Sigmoid colon (tissue), 6 donors: ENCODE measurements at regions not wholly inside any gene's neighbourhood (a gene's known extent, or its start where the extent isn't known, plus 50 kb on each side); places are given as distances from the start of the nearest gene placed in this dataset.

Experiments
- DNase-seq: peaks from one replicate; pipeline ENCODE4 v3.0.0-alpha.2; 2019
- H3K27ac ChIP-seq, 4 donors: fragments of 200-600 bp; sonication (generic); one replicate each; pipeline ENCODE4 v1.5.1; 2016 to 2019; ENCODE audit warnings: mild to moderate bottlenecking in 1 of 4
- H3K27me3 ChIP-seq, 3 donors: fragments of 200-600 bp; sonication (generic); one replicate each; pipeline ENCODE4 v1.5.1; 2019; ENCODE audit warnings: mild to moderate bottlenecking in 1 of 3
- H3K36me3 ChIP-seq, 4 donors: fragments of 200-600 bp; sonication (generic); one replicate each; pipeline ENCODE4 v1.5.1; 2016 to 2019
- H3K4me1 ChIP-seq, 4 donors: fragments of 200-600 bp; sonication (generic); one replicate each; pipeline ENCODE4 v1.5.1; 2017 to 2019
- H3K4me3 ChIP-seq, 4 donors: fragments of 200-600 bp; sonication (generic); one replicate each; pipeline ENCODE4 v1.5.1; 2017 to 2019; ENCODE audit warnings: mild to moderate bottlenecking in 2 of 4, moderate library complexity in 1 of 4
- H3K9me3 ChIP-seq, 4 donors: fragments of 200-600 bp in 3 of 4; sonication (generic) in 3 of 4; one replicate each; pipeline versions ENCODE4 v1.5.1 to v1.6.1; 2013 to 2019
- EP300 ChIP-seq, 4 donors: sonication (generic); formaldehyde crosslinking; IDR thresholded peaks; one replicate each; pipeline ENCODE4 v1.6.1; 2017; ENCODE audit warnings: antibody characterized with exemption in 4 of 4
- POLR2A ChIP-seq, 2 donors: fragments of 450-650 bp; IDR thresholded peaks; one replicate each; pipeline ENCODE4 v1.6.1; 2016; ENCODE audit warnings: antibody characterized with exemption in 2 of 2, mild to moderate bottlenecking in 2 of 2, moderate library complexity in 2 of 2
- POLR2AphosphoS5 ChIP-seq, 4 donors: sonication (generic); formaldehyde crosslinking; IDR thresholded peaks; one replicate each; pipeline ENCODE4 v1.6.1; 2017; ENCODE audit warnings: antibody characterized with exemption in 4 of 4
- WGBS, 2 donors: extraction: QIAGEN DNeasy Blood & Tissue Kit; methylation state at CpG; one replicate each; pipeline ENCODE4 v1.1.7; 2013; 5-methylcytosine and 5-hydroxymethylcytosine counted together
- intact Hi-C: fragments of 100-400 bp; cut with DNase I; formaldehyde crosslinking; loops from one replicate; pipeline ENCODE4 v1.15.1; 2023
- TF ChIP-seq, protein P1 (sequence below), 4 experiments: fragments of 450-650 bp in 3 of 4; fragments of 200-600 bp in 1 of 4; IDR thresholded peaks; one replicate each; pipeline ENCODE4 v1.5.1; 2016 to 2019; ENCODE audit warnings: antibody characterized with exemption in 4 of 4, mild to moderate bottlenecking in 3 of 4, moderate library complexity in 2 of 4
- donor health status: healthy with polysubstance abuse.
- donor health status: healthy.

GRCh38 chr5:171714261-171714660 is 71.4 kb upstream of the SMIM23 start:
- no peaks in the 10 kb centered on the region for H3K27me3 ChIP-seq
- DNase-seq = no peak
- no peaks in the 10 kb centered on the region for H3K36me3 ChIP-seq
- no peaks in the 10 kb centered on the region for H3K4me1 ChIP-seq
- WGBS, 2 donors = 74 to 76% methylated on average over 2 of the region's 2 CpGs
- H3K9me3 ChIP-seq = peaks cover 0 to 3% (median under 1%) of the 10 kb centered on the region in 4 donors
- no peak overlapping the region for H3K27ac ChIP-seq
- intact Hi-C loops = no loop called here
- TF ChIP-seq POLR2A (IDR thresholded peaks at IDR 0.05) (no peak), EP300 (IDR thresholded peaks at IDR 0.05) (no peak), POLR2AphosphoS5 (IDR thresholded peaks at IDR 0.05) (no peak)
- TF ChIP-seq, protein P1, sequence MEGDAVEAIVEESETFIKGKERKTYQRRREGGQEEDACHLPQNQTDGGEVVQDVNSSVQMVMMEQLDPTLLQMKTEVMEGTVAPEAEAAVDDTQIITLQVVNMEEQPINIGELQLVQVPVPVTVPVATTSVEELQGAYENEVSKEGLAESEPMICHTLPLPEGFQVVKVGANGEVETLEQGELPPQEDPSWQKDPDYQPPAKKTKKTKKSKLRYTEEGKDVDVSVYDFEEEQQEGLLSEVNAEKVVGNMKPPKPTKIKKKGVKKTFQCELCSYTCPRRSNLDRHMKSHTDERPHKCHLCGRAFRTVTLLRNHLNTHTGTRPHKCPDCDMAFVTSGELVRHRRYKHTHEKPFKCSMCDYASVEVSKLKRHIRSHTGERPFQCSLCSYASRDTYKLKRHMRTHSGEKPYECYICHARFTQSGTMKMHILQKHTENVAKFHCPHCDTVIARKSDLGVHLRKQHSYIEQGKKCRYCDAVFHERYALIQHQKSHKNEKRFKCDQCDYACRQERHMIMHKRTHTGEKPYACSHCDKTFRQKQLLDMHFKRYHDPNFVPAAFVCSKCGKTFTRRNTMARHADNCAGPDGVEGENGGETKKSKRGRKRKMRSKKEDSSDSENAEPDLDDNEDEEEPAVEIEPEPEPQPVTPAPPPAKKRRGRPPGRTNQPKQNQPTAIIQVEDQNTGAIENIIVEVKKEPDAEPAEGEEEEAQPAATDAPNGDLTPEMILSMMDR (IDR thresholded peaks at IDR 0.05) = no peak
- H3K4me3 ChIP-seq = no peak overlapping the region

DNA sequence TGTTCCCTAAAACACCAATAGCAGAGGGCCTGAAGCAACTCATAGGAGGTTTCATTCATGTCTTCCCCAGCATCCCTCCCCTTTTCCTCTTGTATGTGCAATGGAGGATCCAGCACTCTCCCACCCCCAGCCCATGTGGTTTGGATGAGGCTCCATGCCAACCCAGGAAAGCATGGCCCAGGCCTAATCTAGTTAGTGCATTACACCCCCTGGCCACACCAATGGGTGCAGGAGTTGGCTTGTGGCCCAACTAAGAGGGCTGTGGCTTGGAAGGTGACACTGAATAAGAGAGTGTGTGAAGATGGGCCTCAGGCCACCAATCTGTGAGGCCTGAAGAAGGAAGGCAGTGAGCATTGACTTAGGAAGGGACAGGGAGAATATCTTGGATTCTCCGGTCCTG is 70.8 kb upstream of the SMIM23 start:
- Histone ChIP-seq H3K27ac (no peak overlapping the region), H3K4me1 (no peaks in the 10 kb centered on the region), H3K4me3 (no peak overlapping the region), H3K27me3 (no peaks in the 10 kb centered on the region), H3K36me3 (no peaks in the 10 kb centered on the region), H3K9me3 (peaks cover 0 to 3% (median under 1%) of the 10 kb centered on the region in 4 donors)
- TF ChIP-seq EP300 (IDR thresholded peaks at IDR 0.05) (no peak), POLR2AphosphoS5 (IDR thresholded peaks at IDR 0.05) (no peak), POLR2A (IDR thresholded peaks at IDR 0.05) (no peak)
- TF ChIP-seq, protein P1 (IDR thresholded peaks at IDR 0.05) = no peak
- 91% methylated on average over 1 of the region's 1 CpG for WGBS, 2 donors
- no peak for DNase-seq
- intact Hi-C loops = no loop called here

GRCh38 chr5:171715551-171715950 is 70.1 kb upstream of the SMIM23 start:
- Histone ChIP-seq H3K27me3 (no peaks in the 10 kb centered on the region), H3K27ac (no peak overlapping the region), H3K9me3 (peaks cover 0 to 2% (median 0%) of the 10 kb centered on the region in 4 donors), H3K4me3 (no peak overlapping the region), H3K36me3 (no peaks in the 10 kb centered on the region), H3K4me1 (no peaks in the 10 kb centered on the region)
- intact Hi-C loops = no loop called here
- 73 to 80% methylated on average over 4 of the region's 4 CpGs for WGBS, 2 donors
- DNase-seq = no peak
- no peak for TF ChIP-seq EP300 (IDR thresholded peaks at IDR 0.05)
- TF ChIP-seq POLR2A (IDR thresholded peaks at IDR 0.05) = no peak
- TF ChIP-seq, protein P1 (IDR thresholded peaks at IDR 0.05) = no peak
- TF ChIP-seq POLR2AphosphoS5 (IDR thresholded peaks at IDR 0.05) = no peak

DNA sequence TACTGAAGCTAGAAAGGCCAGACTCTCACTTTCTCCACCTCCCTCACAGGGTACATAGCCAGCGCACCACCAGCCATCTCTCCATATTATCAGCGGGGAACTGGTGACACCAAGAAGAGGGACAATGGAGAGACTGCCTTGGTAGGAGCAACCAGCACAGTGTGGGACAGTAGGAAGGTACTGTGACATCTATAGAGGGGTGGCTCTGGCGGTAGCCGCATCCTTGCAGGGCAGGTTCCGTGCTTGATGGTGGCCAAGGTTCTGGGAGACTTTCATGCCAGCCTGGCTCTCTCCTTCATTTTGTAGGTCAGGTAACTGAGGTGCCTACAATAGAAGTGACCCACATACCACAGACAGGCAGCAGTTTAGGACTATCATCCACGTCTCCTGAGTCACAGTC is 65.5 kb upstream of the SMIM23 start:
- Histone ChIP-seq H3K4me1 (no peaks in the 10 kb centered on the region), H3K27me3 (no peaks in the 10 kb centered on the region), H3K9me3 (peaks cover 0 to 2% (median 0%) of the 10 kb centered on the region in 4 donors), H3K36me3 (no peaks in the 10 kb centered on the region), H3K4me3 (no peak overlapping the region), H3K27ac (no peak overlapping the region)
- no peak for DNase-seq
- 77 to 78% methylated on average over 6 of the region's 6 CpGs for WGBS, 2 donors
- TF ChIP-seq EP300 (IDR thresholded peaks at IDR 0.05) = no peak
- TF ChIP-seq, protein P1 (IDR thresholded peaks at IDR 0.05) = no peak
- TF ChIP-seq POLR2A (IDR thresholded peaks at IDR 0.05) = no peak
- no peak for TF ChIP-seq POLR2AphosphoS5 (IDR thresholded peaks at IDR 0.05)
- intact Hi-C loops = no loop called here

DNA sequence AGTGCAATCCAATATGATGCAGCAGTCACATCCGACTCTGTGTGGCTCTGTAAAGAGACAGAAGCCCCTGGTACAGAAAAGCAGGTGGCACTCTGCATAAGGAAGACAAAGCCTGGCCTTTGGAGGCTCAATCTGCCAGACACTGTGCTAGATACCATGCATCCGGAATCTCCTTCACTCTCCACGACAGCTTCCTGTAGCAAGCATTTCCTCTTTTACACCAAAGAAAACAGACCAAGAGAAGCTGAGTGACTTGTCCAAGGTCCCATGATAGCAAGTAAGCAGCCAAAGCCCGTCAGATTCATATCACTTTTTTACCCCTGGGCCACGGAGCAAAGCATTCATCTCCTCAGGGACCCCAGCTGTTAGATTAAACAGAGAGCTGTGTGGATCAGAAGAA is 64.2 kb upstream of the SMIM23 start:
- Histone ChIP-seq H3K4me3 (no peak overlapping the region), H3K4me1 (no peaks in the 10 kb centered on the region), H3K9me3 (peaks cover 0 to 3% (median 2%) of the 10 kb centered on the region in 4 donors), H3K27ac (no peak overlapping the region), H3K36me3 (no peaks in the 10 kb centered on the region), H3K27me3 (no peaks in the 10 kb centered on the region)
- TF ChIP-seq, protein P1 (IDR thresholded peaks at IDR 0.05) = no peak
- TF ChIP-seq POLR2AphosphoS5 (IDR thresholded peaks at IDR 0.05) = no peak
- no peak for DNase-seq
- WGBS, 2 donors = 27 to 54% methylated on average over 5 of the region's 5 CpGs
- intact Hi-C loops = no loop called here
